ENCODE measurements at regions not wholly inside any gene's neighbourhood (a gene's known extent, or its start where the extent isn't known, plus 50 kb on each side); places are given as distances from the start of the nearest gene placed in this dataset.

DNA sequence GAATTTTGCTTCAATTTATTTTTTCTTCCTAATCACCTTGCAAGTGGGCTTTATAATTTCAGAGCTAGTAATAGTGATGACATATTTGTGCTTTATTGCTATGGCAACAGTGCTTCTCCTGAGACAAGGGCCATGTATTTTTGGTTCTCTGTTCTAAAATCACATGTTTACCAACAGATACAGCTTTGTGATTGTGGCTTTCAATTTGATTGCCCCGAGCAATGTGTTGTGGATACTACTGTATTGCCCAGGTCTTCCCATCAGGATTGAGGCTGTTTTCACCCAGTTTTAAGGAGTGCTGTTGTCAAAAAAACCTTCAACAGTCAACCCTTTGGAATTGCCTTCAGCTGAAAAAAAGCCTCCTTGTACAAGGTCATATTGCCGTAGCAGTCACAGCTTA lies 841.4 kb upstream of the VRK2 start (continued):
- TF ChIP-seq, protein P1, sequence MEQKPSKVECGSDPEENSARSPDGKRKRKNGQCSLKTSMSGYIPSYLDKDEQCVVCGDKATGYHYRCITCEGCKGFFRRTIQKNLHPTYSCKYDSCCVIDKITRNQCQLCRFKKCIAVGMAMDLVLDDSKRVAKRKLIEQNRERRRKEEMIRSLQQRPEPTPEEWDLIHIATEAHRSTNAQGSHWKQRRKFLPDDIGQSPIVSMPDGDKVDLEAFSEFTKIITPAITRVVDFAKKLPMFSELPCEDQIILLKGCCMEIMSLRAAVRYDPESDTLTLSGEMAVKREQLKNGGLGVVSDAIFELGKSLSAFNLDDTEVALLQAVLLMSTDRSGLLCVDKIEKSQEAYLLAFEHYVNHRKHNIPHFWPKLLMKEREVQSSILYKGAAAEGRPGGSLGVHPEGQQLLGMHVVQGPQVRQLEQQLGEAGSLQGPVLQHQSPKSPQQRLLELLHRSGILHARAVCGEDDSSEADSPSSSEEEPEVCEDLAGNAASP (CRISPR knock-in tag; IDR thresholded peaks at IDR 0.05; ENCODE audit: borderline replicate concordance): no peak
- TF ChIP-seq, protein P2, sequence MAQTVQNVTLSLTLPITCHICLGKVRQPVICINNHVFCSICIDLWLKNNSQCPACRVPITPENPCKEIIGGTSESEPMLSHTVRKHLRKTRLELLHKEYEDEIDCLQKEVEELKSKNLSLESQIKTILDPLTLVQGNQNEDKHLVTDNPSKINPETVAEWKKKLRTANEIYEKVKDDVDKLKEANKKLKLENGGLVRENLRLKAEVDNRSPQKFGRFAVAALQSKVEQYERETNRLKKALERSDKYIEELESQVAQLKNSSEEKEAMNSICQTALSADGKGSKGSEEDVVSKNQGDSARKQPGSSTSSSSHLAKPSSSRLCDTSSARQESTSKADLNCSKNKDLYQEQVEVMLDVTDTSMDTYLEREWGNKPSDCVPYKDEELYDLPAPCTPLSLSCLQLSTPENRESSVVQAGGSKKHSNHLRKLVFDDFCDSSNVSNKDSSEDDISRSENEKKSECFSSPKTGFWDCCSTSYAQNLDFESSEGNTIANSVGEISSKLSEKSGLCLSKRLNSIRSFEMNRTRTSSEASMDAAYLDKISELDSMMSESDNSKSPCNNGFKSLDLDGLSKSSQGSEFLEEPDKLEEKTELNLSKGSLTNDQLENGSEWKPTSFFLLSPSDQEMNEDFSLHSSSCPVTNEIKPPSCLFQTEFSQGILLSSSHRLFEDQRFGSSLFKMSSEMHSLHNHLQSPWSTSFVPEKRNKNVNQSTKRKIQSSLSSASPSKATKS (CRISPR knock-in tag; IDR thresholded peaks at IDR 0.05): no peak
- TF ChIP-seq ZSCAN31 (CRISPR knock-in tag; IDR thresholded peaks at IDR 0.05; ENCODE audit: low read depth) (no peak), ZNF652 (CRISPR knock-in tag; IDR thresholded peaks at IDR 0.05; ENCODE audit: borderline replicate concordance, low read depth) (no peak), SP140L (CRISPR knock-in tag; IDR thresholded peaks at IDR 0.05; ENCODE audit: borderline replicate concordance) (no peak), ARHGAP35 (CRISPR knock-in tag; IDR thresholded peaks at IDR 0.05; ENCODE audit: borderline replicate concordance) (no peak), ZNF224 (CRISPR knock-in tag; IDR thresholded peaks at IDR 0.05) (no peak)

DNA sequence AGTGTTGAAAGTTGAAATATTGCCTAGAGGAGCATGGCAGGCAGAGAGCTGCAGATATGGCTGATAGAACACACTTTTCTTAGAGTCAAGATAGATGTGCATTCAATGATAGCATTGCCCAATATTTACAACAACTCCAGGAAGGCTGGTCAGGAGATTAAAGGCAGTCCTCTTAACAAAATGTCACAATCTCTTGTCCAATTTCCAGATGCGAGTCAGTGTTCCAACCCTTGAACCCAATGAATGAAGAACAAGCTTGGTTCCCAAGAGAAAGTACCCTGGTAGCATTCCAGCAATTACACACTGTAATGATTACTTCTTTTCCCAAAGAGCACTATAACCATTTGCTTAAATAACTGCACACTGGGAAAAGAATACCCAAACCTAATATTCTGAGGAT lies 839.4 kb upstream of the VRK2 start:
- no peaks in the 10 kb centered on the region for H3K79me2 ChIP-seq (ENCODE audit: insufficient read depth, low read length)
- CTCF ChIA-PET (ENCODE audit: low intra/inter-chr PET ratio, low total read pairs): no interaction called here
- TF ChIP-seq GTF3A (CRISPR knock-in tag; conservative IDR thresholded peaks at IDR 0.05) (no peak), ZNF773 (CRISPR knock-in tag; IDR thresholded peaks at IDR 0.05; ENCODE audit: borderline replicate concordance) (no peak), ZNF136 (CRISPR knock-in tag; IDR thresholded peaks at IDR 0.05; ENCODE audit: low read depth) (no peak), TAF1 (CRISPR knock-in tag; IDR thresholded peaks at IDR 0.05) (no peak), RBM22 (optimal IDR thresholded peaks at IDR 0.05; ENCODE audit: low read length) (no peak)
- TF ChIP-seq, protein P2 (CRISPR knock-in tag; IDR thresholded peaks at IDR 0.05): no peak
- TF ChIP-seq, protein P3, sequence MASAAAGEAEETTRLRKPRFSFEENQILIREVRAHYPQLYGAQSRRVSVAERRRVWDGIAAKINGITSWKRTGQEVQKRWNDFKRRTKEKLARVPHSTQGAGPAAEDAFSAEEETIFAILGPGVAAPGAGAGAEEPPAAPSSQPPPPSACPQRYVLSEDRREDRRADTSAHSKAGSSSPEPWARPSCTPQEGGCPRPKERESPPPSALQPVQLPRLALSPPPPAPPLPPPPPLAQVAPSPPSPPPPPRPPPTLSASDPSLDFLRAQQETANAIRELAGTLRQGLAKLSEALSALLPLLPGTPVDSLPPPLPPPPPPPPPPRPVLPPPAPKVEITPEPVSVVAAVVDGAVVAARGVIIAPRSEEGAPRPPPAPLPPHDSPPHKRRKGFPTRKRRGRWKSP (CRISPR knock-in tag; IDR thresholded peaks at IDR 0.05): no peak
- TF ChIP-seq, protein P4, sequence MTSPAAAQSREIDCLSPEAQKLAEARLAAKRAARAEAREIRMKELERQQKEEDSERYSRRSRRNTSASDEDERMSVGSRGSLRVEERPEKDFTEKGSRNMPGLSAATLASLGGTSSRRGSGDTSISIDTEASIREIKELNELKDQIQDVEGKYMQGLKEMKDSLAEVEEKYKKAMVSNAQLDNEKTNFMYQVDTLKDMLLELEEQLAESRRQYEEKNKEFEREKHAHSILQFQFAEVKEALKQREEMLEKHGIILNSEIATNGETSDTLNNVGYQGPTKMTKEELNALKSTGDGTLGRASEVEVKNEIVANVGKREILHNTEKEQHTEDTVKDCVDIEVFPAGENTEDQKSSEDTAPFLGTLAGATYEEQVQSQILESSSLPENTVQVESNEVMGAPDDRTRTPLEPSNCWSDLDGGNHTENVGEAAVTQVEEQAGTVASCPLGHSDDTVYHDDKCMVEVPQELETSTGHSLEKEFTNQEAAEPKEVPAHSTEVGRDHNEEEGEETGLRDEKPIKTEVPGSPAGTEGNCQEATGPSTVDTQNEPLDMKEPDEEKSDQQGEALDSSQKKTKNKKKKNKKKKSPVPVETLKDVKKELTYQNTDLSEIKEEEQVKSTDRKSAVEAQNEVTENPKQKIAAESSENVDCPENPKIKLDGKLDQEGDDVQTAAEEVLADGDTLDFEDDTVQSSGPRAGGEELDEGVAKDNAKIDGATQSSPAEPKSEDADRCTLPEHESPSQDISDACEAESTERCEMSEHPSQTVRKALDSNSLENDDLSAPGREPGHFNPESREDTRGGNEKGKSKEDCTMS (CRISPR knock-in tag; conservative IDR thresholded peaks at IDR 0.05): no peak

More for the DNA sequence above, 839.4 kb upstream of the VRK2 start:
- Histone ChIP-seq H4K20me1 (ENCODE audit: insufficient read depth, low read length) (no peaks in the 10 kb centered on the region), H3K27ac (ENCODE audit: extremely low read length, insufficient read depth, low read length) (no peak overlapping the region), H3K4me2 (ENCODE audit: low read depth, low read length) (no peak overlapping the region), H2AFZ (ENCODE audit: low read length) (no peak overlapping the region), H3K4me3 (replicated peaks in 1 of 3; ENCODE audit: insufficient read depth in 1 of 3, low read depth in 2 of 3, low read length in 3 of 3) (no peak overlapping the region), H3K9ac (ENCODE audit: insufficient read depth, low read depth, low read length) (no peak overlapping the region), H3K4me1 (ENCODE audit: insufficient read depth, low read length) (no peaks in the 10 kb centered on the region), H3K36me3 (replicated peaks in 1 of 2; ENCODE audit: control insufficient read depth in 1 of 2, insufficient read depth in 2 of 2, low read length in 2 of 2) (no peaks in the 10 kb centered on the region), H3K9me3 (ENCODE audit: low read length) (peaks cover 68% of the 10 kb centered on the region), H3K27me3 (ENCODE audit: control insufficient read depth in 1 of 2, insufficient read depth in 2 of 2, low read length in 2 of 2) (no peaks in the 10 kb centered on the region)
- 0% methylated on average over 1 of the region's 1 CpG for WGBS (ENCODE audit: low lambda C conversion rate)
- FAIRE-seq (no peak), ATAC-seq (no peak), DNase-seq (ENCODE audit: low spot score) (no peak)
- POLR2A ChIA-PET: no interaction called here
- BruUV-seq (replicated peaks): no TSS peak
- in situ Hi-C loops (cut with HindIII; ENCODE audit: extremely low pct_ligation_motif_present, low pct_unique_long_range_greater_than_20kb): no loop called here
- intact Hi-C loops (cut with micrococcal nuclease; ENCODE audit: unreplicated experiment): loop anchor here (10.0 kb wide), 1 partner anchor 388 kb away; no protein-coding TSS in a partner anchor
